B cell (primary cell): ENCODE measurements at regions not wholly inside any gene's neighbourhood (a gene's known extent, or its start where the extent isn't known, plus 50 kb on each side); places are given as distances from the start of the nearest gene placed in this dataset.

Source experiments
- ATAC-seq: fragments of 200-7000 bp; cut with Tn5 transposase; one replicate; pipeline ENCODE4 v1.10.0; 2021; ENCODE audit warnings: low read depth, mild to moderate bottlenecking, moderate number of reproducible peaks, moderate library complexity
- CTCF ChIA-PET: fragments of 350-600 bp; sonication (Branson Sonifier 250); formaldehyde crosslinking; loops from one replicate; lab custom pipeline; 2021; ENCODE audit warnings: antibody characterized with exemption, inconsistent platforms; lab: Charles Lee
- POLR2A ChIA-PET: fragments of 350-600 bp; sonication (Branson Sonifier 250); formaldehyde crosslinking; loops from one replicate; lab custom pipeline; 2021; ENCODE audit warnings: antibody characterized with exemption; lab: Charles Lee
- DNase-seq: peaks from one replicate; pipeline ENCODE4 v3.0.0; 2013
- H2AFZ ChIP-seq: 2 replicates; pipeline ENCODE4 v1.6.1; 2012; ENCODE audit warnings: mild to moderate bottlenecking, low read depth, low read length; ENCODE audit not compliant: insufficient read depth, poor library complexity, severe bottlenecking
- H3K27ac ChIP-seq, 2 donors: 1 replicate in 1 of 2; 2 replicates in 1 of 2; pipeline ENCODE4 v1.5.1; 2012 to 2013; ENCODE audit warnings: low read length in 2 of 2, mild to moderate bottlenecking in 2 of 2, moderate library complexity in 1 of 2
- H3K27me3 ChIP-seq, 4 experiments: fragments of 200-600 bp in 1 of 4; sonication (generic) in 1 of 4; replicated peaks in 1 of 4; 1 replicate in 2 of 4; 2 replicates in 2 of 4; pipeline versions ENCODE4 v1.6.1 to v1.7.0; 2013 to 2016; ENCODE audit warnings: low read length in 3 of 4, mild to moderate bottlenecking in 2 of 4, mixed read lengths in 1 of 4, moderate library complexity in 1 of 4; ENCODE audit not compliant: insufficient read depth in 4 of 4, control insufficient read depth in 3 of 4; ENCODE audit errors: control extremely low read depth in 1 of 4
- H3K36me3 ChIP-seq, 2 experiments: replicated peaks in 1 of 2; 1 replicate in 1 of 2; 2 replicates in 1 of 2; pipeline versions ENCODE4 v1.6.1 to v1.7.1; 2013; ENCODE audit warnings: low read length in 1 of 2; ENCODE audit not compliant: insufficient read depth in 2 of 2, control insufficient read depth in 1 of 2; ENCODE audit errors: control extremely low read depth in 1 of 2, extremely low read depth in 1 of 2
- H3K4me1 ChIP-seq, 2 donors: fragments of 200-600 bp in 1 of 2; sonication (generic) in 1 of 2; 1 replicate in 1 of 2; 2 replicates in 1 of 2; pipeline versions ENCODE4 v1.5.1 to v1.6.1; 2013 to 2017; ENCODE audit warnings: low read length in 2 of 2; ENCODE audit not compliant: control insufficient read depth in 2 of 2, insufficient read depth in 2 of 2
- H3K4me2 ChIP-seq: replicated peaks from 2 replicates; pipeline ENCODE3; 2012; ENCODE audit warnings: mild to moderate bottlenecking, low read depth, low read length; ENCODE audit not compliant: poor library complexity, severe bottlenecking
- H3K4me3 ChIP-seq, 5 experiments: fragments of 200-600 bp in 1 of 5; sonication (generic) in 1 of 5; 1 replicate in 3 of 5; 2 replicates in 2 of 5; pipeline versions ENCODE4 v1.5.1 to v1.7.0; 2011 to 2016; ENCODE audit warnings: low read length in 4 of 5, mild to moderate bottlenecking in 4 of 5, low read depth in 2 of 5, control low read depth in 1 of 5, moderate library complexity in 1 of 5; ENCODE audit not compliant: insufficient read depth in 1 of 5; ENCODE audit errors: control extremely low read depth in 1 of 5, extremely low read depth in 1 of 5
- H3K79me2 ChIP-seq: fragments of 200-600 bp; sonication (generic); one replicate; pipeline ENCODE4 v1.6.0; 2016; ENCODE audit warnings: low read length; ENCODE audit not compliant: control insufficient read depth, insufficient read depth
- H3K9ac ChIP-seq: fragments of 200-600 bp; sonication (generic); 2 replicates; pipeline ENCODE4 v1.6.1; 2017; ENCODE audit warnings: mild to moderate bottlenecking, low read length, moderate library complexity
- H3K9me3 ChIP-seq, 3 donors: one replicate each; pipeline versions ENCODE4 v1.6.1 to v1.7.1; 2013; ENCODE audit warnings: low read length in 2 of 3; ENCODE audit not compliant: control insufficient read depth in 2 of 3, insufficient read depth in 1 of 3; ENCODE audit errors: control extremely low read depth in 1 of 3
- H4K20me1 ChIP-seq: 2 replicates; pipeline ENCODE4 v1.6.0; 2012; ENCODE audit warnings: mild to moderate bottlenecking, low read length; ENCODE audit not compliant: insufficient read depth, control insufficient read depth, poor library complexity, severe bottlenecking
- H3K27ac Mint-ChIP-seq: one replicate; pipeline ENCODE4 v1.8.0; 2021; ENCODE audit warnings: mixed read lengths
- H3K27me3 Mint-ChIP-seq: one replicate; pipeline ENCODE4 v1.8.0; 2021; ENCODE audit warnings: mixed read lengths
- H3K4me1 Mint-ChIP-seq: one replicate; pipeline ENCODE4 v1.8.0; 2021; ENCODE audit warnings: mixed read lengths
- H3K4me3 Mint-ChIP-seq: one replicate; pipeline ENCODE4 v1.8.0; 2021; ENCODE audit warnings: mixed read lengths
- H3K9me3 Mint-ChIP-seq: one replicate; pipeline ENCODE4 v1.8.0; 2022; ENCODE audit warnings: mixed read lengths; ENCODE audit not compliant: insufficient read depth
- CTCF ChIP-seq: fragments of 200-600 bp; IDR thresholded peaks from one replicate; pipeline ENCODE4 v1.8.0; 2022; ENCODE audit warnings: antibody characterized with exemption, mild to moderate bottlenecking
- EZH2 ChIP-seq: IDR thresholded peaks from 2 replicates; pipeline ENCODE4 v1.6.1; 2012; ENCODE audit warnings: borderline replicate concordance, low read depth, mild to moderate bottlenecking, moderate library complexity, low read length; ENCODE audit not compliant: insufficient read depth, poor library complexity, severe bottlenecking
- WGBS: methylation state at CpG from one replicate; pipeline ENCODE4 v1.1.5; 2013; ENCODE audit warnings: missing lambda C conversion rate; ENCODE audit not compliant: insufficient coverage; 5-methylcytosine and 5-hydroxymethylcytosine counted together
- intact Hi-C: fragments of 100-400 bp; cut with micrococcal nuclease; formaldehyde crosslinking; loops from one replicate; pipeline ENCODE4 v1.10.0; 2022

- H3K9me3 Mint-ChIP-seq = peaks cover 2% of the 10 kb centered on the region
- H3K36me3 ChIP-seq = no peaks in the 10 kb centered on the region
- DNase-seq (no peak), ATAC-seq (no peak)
- H2AFZ ChIP-seq = no peak overlapping the region
- ChIA-PET POLR2A (no interaction called here), CTCF (no interaction called here)
- H3K79me2 ChIP-seq = no peaks in the 10 kb centered on the region
- TF ChIP-seq CTCF (no peak), EZH2 (no peak)
- H3K4me1 ChIP-seq = no peaks in the 10 kb centered on the region
- H4K20me1 ChIP-seq = no peaks in the 10 kb centered on the region
- no peaks in the 10 kb centered on the region for H3K27me3 ChIP-seq
- no peaks in the 10 kb centered on the region for H3K27me3 Mint-ChIP-seq
- 91% methylated on average over 3 of the region's 4 CpGs for WGBS
- H3K9me3 ChIP-seq = peaks cover 0 to 3% (median 0%) of the 10 kb centered on the region in 3 donors
- H3K4me3 ChIP-seq = no peak overlapping the region
- H3K9ac ChIP-seq = no peak overlapping the region
- intact Hi-C loops = no loop called here
- H3K4me3 Mint-ChIP-seq = no peak overlapping the region
- H3K27ac ChIP-seq = no peak overlapping the region
- no peak overlapping the region for H3K27ac Mint-ChIP-seq
- no peaks in the 10 kb centered on the region for H3K4me1 Mint-ChIP-seq
- H3K4me2 ChIP-seq = no peak overlapping the region
These were observed 571.8 kb downstream of the ZPLD1 start for GRCh38 chr3:103006526-103007183.

GRCh38 chr3:103009609-103010008 lies 574.8 kb downstream of the ZPLD1 start:
- Mint-ChIP-seq H3K27me3 (no peaks in the 10 kb centered on the region), H3K4me3 (no peak overlapping the region), H3K9me3 (peaks cover 2% of the 10 kb centered on the region), H3K4me1 (no peaks in the 10 kb centered on the region), H3K27ac (no peak overlapping the region)
- H3K27ac ChIP-seq = no peak overlapping the region
- CTCF ChIA-PET = no interaction called here
- no peaks in the 10 kb centered on the region for H3K79me2 ChIP-seq
- H3K4me3 ChIP-seq = no peak overlapping the region
- no peak overlapping the region for H3K9ac ChIP-seq
- ATAC-seq (no peak), DNase-seq (no peak)
- TF ChIP-seq CTCF = no peak
- no peak for TF ChIP-seq EZH2
- no peaks in the 10 kb centered on the region for H3K27me3 ChIP-seq
- H3K36me3 ChIP-seq = no peaks in the 10 kb centered on the region
- intact Hi-C loops = no loop called here
- POLR2A ChIA-PET = no interaction called here
- H3K4me2 ChIP-seq = no peak overlapping the region
- H3K9me3 ChIP-seq = peaks cover 0 to 3% (median 0%) of the 10 kb centered on the region in 3 donors
- H3K4me1 ChIP-seq = no peaks in the 10 kb centered on the region
- H2AFZ ChIP-seq = no peak overlapping the region
- no peaks in the 10 kb centered on the region for H4K20me1 ChIP-seq
